Activated CD4-positive, alpha-beta T cell treated with anti-CD3 and anti-CD28 coated beads for 24 hours (primary cell): ENCODE measurements at regions not wholly inside any gene's neighbourhood (a gene's known extent, or its start where the extent isn't known, plus 50 kb on each side); places are given as distances from the start of the nearest gene placed in this dataset.

Source experiments
- DNase-seq, 2 donors: peaks; one replicate each; pipeline ENCODE4 v3.0.0-alpha.2; 2020; ENCODE audit warnings: low read depth in 2 of 2

GRCh38 chr2:550860-551567, 126.2 kb downstream of the TMEM18 start:
- DNase-seq = no peak

- no peak for DNase-seq
Measured at GRCh38 chr2:545711-546650, 131.2 kb downstream of the TMEM18 start.

GRCh38 chr2:545228-545627, 132.0 kb downstream of the TMEM18 start:
- no peak for DNase-seq

- DNase-seq = no peak
Measured at GRCh38 chr2:538646-539045, 138.6 kb downstream of the TMEM18 start.

GRCh38 chr2:535222-535621, 142.0 kb downstream of the TMEM18 start:
- DNase-seq = no peak

DNA sequence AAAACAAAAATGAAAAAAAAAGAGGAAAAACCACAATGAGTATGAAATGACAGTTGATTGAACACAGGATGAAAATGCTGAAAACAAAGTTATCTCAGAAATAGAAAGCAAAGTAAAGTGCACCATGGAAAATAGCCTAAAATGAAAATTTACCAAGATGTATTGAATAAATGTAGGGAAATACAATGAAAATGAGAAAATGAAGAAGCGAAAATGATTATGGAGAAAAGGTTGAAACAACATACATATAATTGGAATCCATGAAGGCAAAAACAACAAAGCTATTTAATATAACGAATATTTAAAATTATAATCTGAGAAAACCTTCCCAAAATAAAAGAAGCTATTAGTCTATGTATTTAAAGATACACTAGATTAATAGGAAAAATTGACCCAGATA, 147.4 kb downstream of the TMEM18 start:
- DNase-seq = no peak

- DNase-seq = no peak
Measured at GRCh38 chr2:529424-529823, 147.8 kb downstream of the TMEM18 start.

DNA sequence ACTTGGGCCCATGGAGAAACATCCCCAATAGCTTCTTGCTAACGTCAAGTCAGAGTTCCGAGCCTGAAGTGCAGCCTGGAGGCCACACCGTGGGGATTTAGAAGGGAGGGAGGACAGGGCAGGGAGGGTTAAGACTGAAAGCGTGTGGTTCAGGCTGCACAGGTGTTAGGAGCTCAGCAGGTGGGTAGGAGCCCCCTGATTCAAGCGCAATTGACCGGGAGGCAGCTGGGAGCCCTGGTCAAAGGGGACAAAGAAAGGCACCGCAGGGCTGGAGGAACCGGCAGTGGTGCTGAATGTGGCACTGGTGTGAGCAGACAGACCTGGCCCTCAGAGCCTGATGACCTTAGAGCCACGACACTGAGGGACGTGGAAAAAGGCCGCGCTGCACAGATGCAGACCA, 149.6 kb downstream of the TMEM18 start:
- no peak for DNase-seq

DNA sequence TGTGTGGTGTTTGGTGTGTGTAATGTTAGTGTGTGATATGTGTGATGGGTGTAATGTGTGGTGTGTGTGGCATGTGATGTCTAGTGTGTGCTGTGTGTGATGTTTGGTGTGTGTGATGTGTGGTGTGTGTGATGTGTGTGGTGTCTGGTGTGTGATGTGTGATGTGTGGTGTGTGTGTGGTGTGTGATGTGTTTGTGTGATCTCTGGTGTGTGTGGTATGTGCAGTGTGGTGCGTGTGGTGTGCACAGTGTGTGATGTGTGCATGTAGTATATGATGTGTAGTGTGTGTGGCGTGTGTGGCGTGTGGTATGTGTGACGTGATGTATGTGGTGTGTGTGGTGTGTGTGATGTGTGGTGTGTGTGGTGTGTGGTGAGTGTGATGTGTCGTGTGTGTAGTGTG, 150.3 kb downstream of the TMEM18 start:
- no peak for DNase-seq

- no peak for DNase-seq
Measured at GRCh38 chr2:525611-526010, 151.6 kb downstream of the TMEM18 start.

DNA sequence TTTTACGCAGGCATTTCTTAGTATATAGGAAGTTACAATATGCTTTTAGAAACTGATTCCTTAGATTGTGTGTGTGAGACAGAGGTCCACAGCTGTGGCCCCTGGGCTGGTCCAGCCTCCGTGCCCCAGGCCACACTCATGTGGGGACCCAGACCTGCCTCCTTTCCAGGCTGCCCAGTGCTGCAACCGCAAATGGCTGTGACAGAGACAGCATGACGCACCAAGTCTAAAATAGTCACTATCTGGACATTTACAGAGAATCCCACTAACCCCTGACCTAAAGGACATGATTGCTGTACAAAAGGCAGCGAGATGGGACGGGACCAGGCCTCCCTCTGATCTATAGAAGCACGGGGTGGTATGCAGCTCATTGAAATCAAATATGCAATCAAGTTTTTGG, 152.2 kb downstream of the TMEM18 start:
- DNase-seq = no peak

- DNase-seq = no peak
Measured at GRCh38 chr2:524442-524841, 152.8 kb downstream of the TMEM18 start.

DNA sequence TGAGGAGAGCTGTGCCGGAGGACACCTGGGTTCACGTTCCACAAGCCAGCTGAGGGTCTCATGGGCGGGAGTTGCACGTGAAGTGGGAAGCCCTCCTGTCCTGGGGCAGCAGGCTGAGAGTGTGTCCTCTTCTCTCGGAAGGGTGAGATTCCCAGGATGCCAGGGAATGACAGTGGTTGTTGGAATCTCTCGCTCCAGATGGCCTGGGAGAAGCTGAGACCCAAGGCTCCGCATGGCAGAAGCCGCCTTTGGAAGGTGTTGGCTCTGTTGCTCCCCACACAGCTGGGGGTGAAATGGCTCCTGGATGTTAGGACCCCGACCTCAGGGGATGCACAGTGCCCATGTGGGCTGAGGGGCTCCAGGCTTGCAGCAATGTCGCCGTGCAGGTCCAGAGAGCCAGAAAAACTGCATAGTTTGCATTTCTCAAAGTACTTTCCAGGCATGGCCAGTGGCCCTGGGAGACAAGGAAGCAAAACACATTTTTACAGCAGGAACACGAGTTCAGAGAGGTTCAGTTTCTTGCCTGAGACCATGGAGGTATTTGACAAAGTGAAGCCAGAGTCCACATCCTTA, 153.4 kb downstream of the TMEM18 start:
- DNase-seq = no peak

DNA sequence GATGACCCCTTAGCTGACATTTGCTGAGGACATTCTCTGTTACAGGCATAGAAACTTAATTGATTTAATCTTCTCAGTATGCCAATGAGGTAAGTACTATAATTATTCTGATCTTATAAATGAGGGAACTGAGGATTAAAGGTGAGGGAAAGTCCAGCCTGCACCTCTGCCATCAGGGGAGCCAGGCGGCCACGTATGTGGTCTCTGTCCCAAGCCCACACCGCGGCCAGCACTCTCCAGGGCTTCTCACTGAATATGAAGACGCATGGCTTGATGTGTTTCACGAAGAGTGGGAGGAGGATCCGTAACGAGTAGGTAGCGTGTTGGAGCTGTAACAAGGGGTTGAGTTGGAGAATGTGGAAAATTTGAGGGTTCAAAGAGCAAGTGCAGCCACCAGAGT, 154.4 kb downstream of the TMEM18 start:
- DNase-seq = no peak

DNA sequence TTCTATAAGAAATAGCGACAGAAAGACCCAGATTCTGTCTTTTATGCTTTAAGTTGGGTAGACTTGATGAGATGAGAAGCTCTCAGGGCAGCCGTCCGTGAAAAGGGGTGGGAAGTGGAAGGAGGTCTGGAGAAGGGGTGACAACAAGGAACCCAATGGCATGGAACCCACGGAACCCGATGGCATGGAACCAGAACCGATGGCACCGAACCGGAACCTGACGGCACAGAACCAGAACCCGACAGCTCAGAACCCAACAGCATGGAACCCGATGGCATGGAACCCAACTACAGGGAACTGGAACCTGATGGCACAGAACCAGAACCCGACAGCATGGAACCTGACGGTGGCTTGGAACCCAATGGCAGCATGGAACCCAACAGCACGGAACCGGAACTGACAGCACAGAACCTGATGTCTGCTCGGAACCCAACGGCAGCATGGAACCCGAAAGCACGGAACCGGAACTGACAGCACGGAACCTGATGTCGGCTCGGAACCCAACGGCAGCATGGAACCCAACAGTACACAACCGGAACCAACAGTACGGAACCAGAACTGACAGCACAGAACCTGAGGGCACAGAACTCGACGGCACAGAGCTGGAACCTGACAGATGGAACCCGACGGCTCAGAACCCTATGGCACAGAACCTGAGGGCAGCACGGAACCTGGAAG, 155.2 kb downstream of the TMEM18 start:
- no peak for DNase-seq

DNA sequence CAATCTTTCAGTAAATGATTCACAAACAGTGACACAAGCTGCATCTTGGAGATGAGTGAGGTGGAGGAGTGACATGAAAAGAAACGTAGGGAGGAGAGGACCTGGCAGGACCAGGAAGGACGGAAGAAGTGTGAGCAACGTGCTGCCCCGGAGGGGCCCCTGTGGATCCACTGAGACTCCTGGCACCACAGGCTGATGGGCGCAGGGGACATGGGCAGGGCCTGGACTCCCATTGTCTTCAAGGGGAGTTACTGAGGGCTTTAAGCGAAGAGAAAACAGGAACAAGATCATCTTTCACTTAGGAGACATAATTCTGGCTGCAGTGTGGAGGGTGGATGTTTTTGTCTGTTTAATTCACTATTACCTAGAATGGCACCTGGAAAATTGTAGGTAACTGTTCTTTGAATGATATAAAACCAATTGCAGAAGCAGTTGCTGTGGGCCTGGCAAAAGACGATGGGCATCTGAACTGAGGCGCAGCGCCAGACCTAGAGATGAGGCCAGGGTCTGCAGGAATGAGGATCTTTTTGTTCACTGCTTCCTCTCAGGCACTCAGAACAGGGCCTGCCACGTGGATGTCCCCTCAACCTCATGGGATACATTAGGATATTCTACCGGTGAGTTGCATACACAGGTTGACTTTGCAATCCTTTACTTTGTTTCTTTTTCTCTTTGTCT, 156.4 kb downstream of the TMEM18 start:
- no peak for DNase-seq

DNA sequence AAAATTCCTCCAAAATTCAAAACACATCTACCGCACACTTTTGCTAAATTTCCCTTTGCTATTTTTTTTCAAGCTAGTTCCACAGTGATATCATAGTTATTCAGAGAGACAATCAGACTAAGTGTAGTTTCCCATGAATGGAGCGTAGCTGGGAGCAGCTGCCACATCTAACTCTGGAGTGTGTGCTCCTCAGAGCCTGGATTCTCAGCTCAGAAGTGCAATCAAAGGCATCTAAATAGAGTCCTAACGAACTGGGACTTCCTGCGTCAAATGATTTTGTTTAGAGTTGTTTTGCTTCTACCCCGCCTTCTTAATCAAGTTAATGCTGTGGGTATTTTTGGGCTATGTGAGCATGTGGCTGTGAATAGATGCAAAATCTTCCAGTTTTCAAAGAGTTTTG, 160.3 kb downstream of the TMEM18 start:
- no peak for DNase-seq

DNA sequence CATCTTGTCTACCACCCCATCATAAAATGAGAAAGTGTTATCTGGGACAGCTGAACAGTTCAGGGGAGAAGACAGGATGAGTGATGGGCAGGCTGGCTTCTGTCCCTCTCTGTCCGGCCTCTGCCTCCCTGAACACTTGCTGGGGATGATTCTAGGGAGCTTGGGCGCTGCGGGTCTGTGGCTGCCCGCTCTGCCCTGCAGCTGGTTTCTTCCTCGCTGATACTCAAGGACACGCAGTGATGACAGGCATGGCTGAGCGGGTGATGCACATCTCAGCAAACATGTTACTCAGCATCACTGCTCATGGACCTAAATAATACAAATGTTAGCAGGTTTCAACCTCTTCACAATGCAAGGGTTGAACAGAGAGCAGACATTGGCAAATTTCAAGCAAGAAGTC, 161.1 kb downstream of the TMEM18 start:
- DNase-seq = no peak

DNA sequence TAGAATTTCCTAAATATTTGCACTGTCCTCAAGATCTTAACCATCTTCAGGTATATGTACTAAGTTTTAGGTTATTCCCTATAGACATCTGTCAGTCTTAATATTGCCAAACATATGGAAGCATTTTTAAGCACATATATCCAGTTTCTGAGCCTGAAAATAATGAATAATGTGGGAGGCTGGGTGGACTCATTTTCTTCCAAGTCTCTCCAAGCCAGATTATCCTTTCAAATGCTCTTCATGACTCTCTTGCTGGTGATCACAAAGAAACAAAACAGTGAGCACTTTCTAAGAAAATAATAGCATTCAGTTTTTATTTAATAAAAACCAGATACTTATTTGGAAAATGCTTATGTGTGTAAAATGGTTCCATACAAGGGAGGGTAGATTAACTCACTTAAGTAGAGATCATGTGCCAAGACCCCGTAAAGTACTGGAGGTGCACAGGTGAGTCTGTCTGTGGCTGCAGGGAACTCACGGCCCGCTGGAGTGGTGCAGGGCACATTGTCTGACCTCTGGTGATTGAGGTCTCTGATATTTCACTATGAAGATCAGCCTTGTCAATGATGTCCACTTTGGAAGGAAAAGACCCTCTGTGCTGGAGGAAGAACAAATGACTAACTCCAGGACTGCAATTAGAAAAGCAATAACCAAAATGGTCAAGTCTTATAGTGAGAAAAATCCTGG, 161.6 kb downstream of the TMEM18 start:
- DNase-seq = no peak

- DNase-seq = no peak
Measured at GRCh38 chr2:513981-514706, 163.1 kb downstream of the TMEM18 start.
